Dermis microvascular lymphatic vessel endothelial cell (primary cell): ENCODE measurements at regions not wholly inside any gene's neighbourhood (a gene's known extent, or its start where the extent isn't known, plus 50 kb on each side); places are given as distances from the start of the nearest gene placed in this dataset.
"Not testable (repeated sequence)": the region's sequence is repeated elsewhere in the genome, so short reads cannot be mapped to it uniquely, and the experiment has no call there.

Experiments
- DNase-seq, 2 donors: peaks; one replicate each; pipeline versions ENCODE4 v3.0.0 to v3.0.0-alpha.2; 2010; ENCODE audit warnings: low read depth in 2 of 2

- no peak for DNase-seq
Observed at GRCh38 chr16:17001471-17001870, 469.3 kb downstream of the XYLT1 start.

GRCh38 chr16:17002565-17002964, 468.2 kb downstream of the XYLT1 start:
- no peak for DNase-seq

GRCh38 chr16:17005963-17006362, 464.8 kb downstream of the XYLT1 start:
- DNase-seq, result not testable (repeated sequence)

GRCh38 chr16:17011712-17012111, 459.0 kb downstream of the XYLT1 start:
- no peak for DNase-seq

- DNase-seq, result no peak
Observed at GRCh38 chr16:17013038-17013437, 457.7 kb downstream of the XYLT1 start.

GRCh38 chr16:17014484-17015121, 456.2 kb downstream of the XYLT1 start:
- DNase-seq, result no peak

- DNase-seq, result no peak
Observed at GRCh38 chr16:17015702-17016101, 455.1 kb downstream of the XYLT1 start.

- no peak for DNase-seq
Observed at GRCh38 chr16:17017442-17017841, 453.3 kb downstream of the XYLT1 start.

GRCh38 chr16:17018585-17018939, 452.2 kb downstream of the XYLT1 start:
- DNase-seq, result no peak

- no peak for DNase-seq
Observed at GRCh38 chr16:17019366-17019765, 451.4 kb downstream of the XYLT1 start.

- DNase-seq, result no peak
Observed at GRCh38 chr16:17023606-17024005, 447.2 kb downstream of the XYLT1 start.

GRCh38 chr16:17024514-17024913, 446.2 kb downstream of the XYLT1 start:
- no peak for DNase-seq

GRCh38 chr16:17026600-17027242, 444.0 kb downstream of the XYLT1 start:
- no peak for DNase-seq

GRCh38 chr16:17027488-17028129, 443.2 kb downstream of the XYLT1 start:
- DNase-seq, result no peak

GRCh38 chr16:17029602-17030350, 441.0 kb downstream of the XYLT1 start:
- no peak for DNase-seq

- no peak for DNase-seq
Observed at GRCh38 chr16:17031484-17032268, 439.1 kb downstream of the XYLT1 start.

- DNase-seq, result no peak
Observed at GRCh38 chr16:17032332-17032731, 438.4 kb downstream of the XYLT1 start.

GRCh38 chr16:17034477-17035252, 436.1 kb downstream of the XYLT1 start:
- no peak for DNase-seq

GRCh38 chr16:17037499-17037898, 433.3 kb downstream of the XYLT1 start:
- no peak for DNase-seq

- DNase-seq, result no peak
Observed at GRCh38 chr16:17038415-17038814, 432.3 kb downstream of the XYLT1 start.

GRCh38 chr16:17049109-17049508, 421.7 kb downstream of the XYLT1 start:
- not testable (repeated sequence) for DNase-seq
